ENCODE measurements at regions not wholly inside any gene's neighbourhood (a gene's known extent, or its start where the extent isn't known, plus 50 kb on each side); places are given as distances from the start of the nearest gene placed in this dataset.
A peak's percentile ranks its signal among the peaks of the same experiment; 100 is the strongest.

DNA sequence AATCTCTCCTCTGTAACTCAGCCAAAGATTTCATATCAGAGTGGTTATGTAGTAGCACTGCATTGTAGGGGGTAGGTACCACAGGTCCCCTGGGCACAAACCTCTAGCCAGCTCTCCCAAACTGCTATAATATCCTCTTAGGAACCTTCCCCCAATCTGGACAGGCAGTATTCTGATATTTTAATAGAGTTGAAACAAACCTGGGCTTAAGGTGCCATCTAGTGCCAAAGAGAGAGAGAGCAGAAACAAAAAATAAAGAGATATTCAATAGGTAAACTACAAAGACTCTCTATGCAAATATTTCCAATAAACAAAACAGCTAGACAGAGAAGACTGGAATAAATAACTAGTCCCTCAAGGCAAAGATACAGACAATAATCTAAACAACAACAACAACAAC, 1070.0 kb downstream of the CDH11 start:
- Histone ChIP-seq H3K4me3 (no peak overlapping the region), H3K4me1 (no peaks in the 10 kb centered on the region), H3K27me3 (no peaks in the 10 kb centered on the region), H3K36me3 (no peaks in the 10 kb centered on the region), H3K27ac (no peak overlapping the region), H3K9me3 (peaks cover 0 to 26% (median 3%) of the 10 kb centered on the region in 12 donors)
- ATAC-seq, result peak in 1 of 4 donors; percentile 24
- intact Hi-C loops (cut with DNase I), result loop anchor here in 3 of 10 donors (5.0 to 10.0 kb wide), 2 partner anchors 590 to 687 kb away; no protein-coding TSS in a partner anchor
- DNase-seq, result no peak
- no peak for TF ChIP-seq POLR2A (IDR thresholded peaks at IDR 0.05)
- TF ChIP-seq, protein P1, sequence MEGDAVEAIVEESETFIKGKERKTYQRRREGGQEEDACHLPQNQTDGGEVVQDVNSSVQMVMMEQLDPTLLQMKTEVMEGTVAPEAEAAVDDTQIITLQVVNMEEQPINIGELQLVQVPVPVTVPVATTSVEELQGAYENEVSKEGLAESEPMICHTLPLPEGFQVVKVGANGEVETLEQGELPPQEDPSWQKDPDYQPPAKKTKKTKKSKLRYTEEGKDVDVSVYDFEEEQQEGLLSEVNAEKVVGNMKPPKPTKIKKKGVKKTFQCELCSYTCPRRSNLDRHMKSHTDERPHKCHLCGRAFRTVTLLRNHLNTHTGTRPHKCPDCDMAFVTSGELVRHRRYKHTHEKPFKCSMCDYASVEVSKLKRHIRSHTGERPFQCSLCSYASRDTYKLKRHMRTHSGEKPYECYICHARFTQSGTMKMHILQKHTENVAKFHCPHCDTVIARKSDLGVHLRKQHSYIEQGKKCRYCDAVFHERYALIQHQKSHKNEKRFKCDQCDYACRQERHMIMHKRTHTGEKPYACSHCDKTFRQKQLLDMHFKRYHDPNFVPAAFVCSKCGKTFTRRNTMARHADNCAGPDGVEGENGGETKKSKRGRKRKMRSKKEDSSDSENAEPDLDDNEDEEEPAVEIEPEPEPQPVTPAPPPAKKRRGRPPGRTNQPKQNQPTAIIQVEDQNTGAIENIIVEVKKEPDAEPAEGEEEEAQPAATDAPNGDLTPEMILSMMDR (IDR thresholded peaks at IDR 0.05), result peak in 4 of 12 donors; percentile 15 to 46 (median 28)

DNA sequence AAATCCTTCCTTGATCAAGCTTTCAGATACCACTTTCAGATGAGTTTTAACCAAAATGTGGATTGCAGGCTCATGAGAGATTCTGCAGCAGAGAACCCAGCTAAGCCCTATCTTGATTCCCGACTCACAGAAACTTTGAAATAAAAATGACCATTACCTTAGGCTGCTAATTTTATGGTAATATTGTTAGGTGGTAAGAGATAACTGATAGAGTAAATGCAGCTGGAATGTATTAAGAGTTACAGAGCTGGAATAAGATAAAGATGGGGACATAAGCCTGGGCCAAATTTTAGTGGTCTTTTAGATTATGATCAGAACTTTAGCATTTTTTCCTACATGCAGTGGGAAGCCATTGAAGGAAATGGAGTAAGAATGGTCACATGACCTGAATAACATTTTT, 1074.0 kb downstream of the CDH11 start:
- intact Hi-C loops (cut with DNase I), result loop anchor here in 1 of 10 donors (10.0 kb wide), 1 partner anchor 583 kb away; no protein-coding TSS in a partner anchor
- Histone ChIP-seq H3K4me1 (no peaks in the 10 kb centered on the region), H3K4me3 (no peak overlapping the region), H3K27me3 (no peaks in the 10 kb centered on the region), H3K36me3 (no peaks in the 10 kb centered on the region), H3K27ac (no peak overlapping the region), H3K9me3 (peaks cover 0 to 23% (median 7%) of the 10 kb centered on the region in 12 donors)
- 79 to 92% (median 83%) methylated on average over 1 of the region's 1 CpG for WGBS, 4 donors
- no peak for TF ChIP-seq POLR2A (IDR thresholded peaks at IDR 0.05)
- TF ChIP-seq, protein P1 (IDR thresholded peaks at IDR 0.05), result no peak
- ATAC-seq (no peak), DNase-seq (no peak)

DNA sequence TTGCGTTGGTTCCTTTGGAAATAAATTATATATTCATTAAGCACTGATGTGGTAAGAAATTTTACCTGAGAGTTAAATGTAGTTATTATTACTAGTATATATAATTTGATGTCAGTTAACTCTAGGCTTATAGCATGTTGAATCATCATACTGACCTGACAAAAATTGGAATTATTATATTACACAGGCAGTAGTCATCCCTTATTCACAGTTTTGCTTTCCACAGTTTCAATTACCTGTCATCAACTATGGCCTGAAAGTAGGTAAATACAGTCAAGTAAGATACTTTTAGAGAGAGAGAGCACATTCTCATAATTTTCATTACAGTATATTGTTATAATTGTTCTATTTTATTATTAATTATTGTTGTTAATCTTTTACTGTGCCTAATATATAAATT, 1074.7 kb downstream of the CDH11 start:
- H3K27me3 ChIP-seq, result no peaks in the 10 kb centered on the region
- no peaks in the 10 kb centered on the region for H3K4me1 ChIP-seq
- intact Hi-C loops (cut with DNase I), result loop anchor here in 1 of 10 donors (10.0 kb wide), 1 partner anchor 582 kb away; no protein-coding TSS in a partner anchor
- H3K4me3 ChIP-seq, result no peak overlapping the region
- ATAC-seq, result no peak
- DNase-seq, result no peak
- TF ChIP-seq, protein P1 (IDR thresholded peaks at IDR 0.05), result no peak
- TF ChIP-seq POLR2A (IDR thresholded peaks at IDR 0.05), result no peak
- H3K9me3 ChIP-seq, result peaks cover 0 to 16% (median 1%) of the 10 kb centered on the region in 12 donors
- no peaks in the 10 kb centered on the region for H3K36me3 ChIP-seq
- WGBS, 4 donors, result 95 to 98% (median 97%) methylated on average over 1 of the region's 1 CpG
- H3K27ac ChIP-seq, result no peak overlapping the region

DNA sequence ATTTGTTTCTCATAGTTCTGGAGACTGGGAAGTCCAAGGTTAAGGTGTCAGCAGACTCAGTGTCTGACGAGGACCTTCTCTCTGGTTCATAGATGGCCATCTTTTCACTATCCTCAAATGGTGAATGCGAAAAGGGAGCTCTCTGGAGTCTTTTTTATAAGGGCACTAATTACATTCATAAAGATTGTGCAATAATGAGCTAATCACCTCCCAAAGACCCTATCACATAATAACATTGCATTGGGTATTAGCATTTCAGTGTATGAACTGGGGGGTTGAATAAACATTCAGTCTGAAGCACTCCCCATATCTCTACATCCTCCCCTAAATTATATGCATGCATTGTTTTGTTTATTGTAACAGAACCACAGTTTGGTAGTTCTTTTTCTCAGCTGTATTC, 1086.5 kb downstream of the CDH11 start:
- H3K9me3 ChIP-seq, result peaks cover 0 to 6% (median 0%) of the 10 kb centered on the region in 12 donors
- TF ChIP-seq, protein P1 (IDR thresholded peaks at IDR 0.05), result no peak
- TF ChIP-seq POLR2A (IDR thresholded peaks at IDR 0.05), result no peak
- H3K27ac ChIP-seq, result no peak overlapping the region
- no peaks in the 10 kb centered on the region for H3K36me3 ChIP-seq
- H3K4me3 ChIP-seq, result no peak overlapping the region
- ATAC-seq, result no peak
- WGBS, 4 donors, result 70 to 84% (median 73%) methylated on average over 2 of the region's 2 CpGs
- intact Hi-C loops (cut with DNase I), result no loop called here
- H3K27me3 ChIP-seq, result no peaks in the 10 kb centered on the region
- H3K4me1 ChIP-seq, result no peaks in the 10 kb centered on the region
- DNase-seq, result no peak
